H1 (cell line): ENCODE measurements at regions not wholly inside any gene's neighbourhood (a gene's known extent, or its start where the extent isn't known, plus 50 kb on each side); places are given as distances from the start of the nearest gene placed in this dataset. TPM values are rescaled to one million over a fixed set of nuclear protein-coding genes. Genes with fewer than 3 reads are reported as not detected.

Experiments
- microRNA counts: library from miRNA; unstranded; fragments of <30 nt; microRNA quantifications from one replicate; lab custom pipeline; 2015
- microRNA-seq, 2 experiments: library from miRNA; unstranded; fragments of <30 nt; microRNA quantifications; one replicate each; pipeline versions ENCODE4 to v1.2.0, GENCODE V29; 2016 to 2020; ENCODE audit warnings: borderline microRNAs expressed in 2 of 2, borderline number of aligned reads in 2 of 2, borderline replicate concordance in 1 of 2
- small RNA-seq: library from polyadenylated mRNA; stranded (forward); fragments of <200 nt; extraction: miRNeasy Mini kit (QIAGEN cat#:217004); gene quantifications from one replicate; pipeline ENCODE3, GENCODE V24; 2013; ENCODE audit not compliant: insufficient read depth

MicroRNA genes in the stretch of these regions (microRNA counts, 767-probe panel; counts per million panel counts)
- 879 counts per million, percentile 95 among the panel's probes with 10 or more counts for microRNA hsa-miR-1185-5p (lab: Ali Mortazavi, UCI)
- 879 counts per million, percentile 95 among the panel's probes with 10 or more counts for microRNA hsa-miR-1193 (lab: Ali Mortazavi, UCI)
- microRNA hsa-miR-1197 (lab: Ali Mortazavi, UCI) = 879 counts per million, percentile 95 among the panel's probes with 10 or more counts
- microRNA hsa-miR-134 (lab: Ali Mortazavi, UCI) = 879 counts per million, percentile 95 among the panel's probes with 10 or more counts
- microRNA hsa-miR-154-5p (lab: Ali Mortazavi, UCI) = 879 counts per million, percentile 95 among the panel's probes with 10 or more counts
- microRNA hsa-miR-299-3p (lab: Ali Mortazavi, UCI) = 879 counts per million, percentile 95 among the panel's probes with 10 or more counts
- microRNA hsa-miR-299-5p (lab: Ali Mortazavi, UCI) = 879 counts per million, percentile 95 among the panel's probes with 10 or more counts
- 879 counts per million, percentile 95 among the panel's probes with 10 or more counts for microRNA hsa-miR-300 (lab: Ali Mortazavi, UCI)
- microRNA hsa-miR-323a-3p (lab: Ali Mortazavi, UCI) = 879 counts per million, percentile 95 among the panel's probes with 10 or more counts
- microRNA hsa-miR-323a-5p (lab: Ali Mortazavi, UCI) = 879 counts per million, percentile 95 among the panel's probes with 10 or more counts
- 879 counts per million, percentile 95 among the panel's probes with 10 or more counts for microRNA hsa-miR-323b-3p (lab: Ali Mortazavi, UCI)
- microRNA hsa-miR-323b-5p (lab: Ali Mortazavi, UCI) = 879 counts per million, percentile 95 among the panel's probes with 10 or more counts
- 879 counts per million, percentile 95 among the panel's probes with 10 or more counts for microRNA hsa-miR-329 (lab: Ali Mortazavi, UCI)
- microRNA hsa-miR-369-3p (lab: Ali Mortazavi, UCI) = 879 counts per million, percentile 95 among the panel's probes with 10 or more counts
- 879 counts per million, percentile 95 among the panel's probes with 10 or more counts for microRNA hsa-miR-369-5p (lab: Ali Mortazavi, UCI)
- microRNA hsa-miR-376a-3p (lab: Ali Mortazavi, UCI) = 879 counts per million, percentile 95 among the panel's probes with 10 or more counts
- 879 counts per million, percentile 95 among the panel's probes with 10 or more counts for microRNA hsa-miR-376b (lab: Ali Mortazavi, UCI)
- 879 counts per million, percentile 95 among the panel's probes with 10 or more counts for microRNA hsa-miR-376c (lab: Ali Mortazavi, UCI)
- microRNA hsa-miR-377-3p (lab: Ali Mortazavi, UCI) = 879 counts per million, percentile 95 among the panel's probes with 10 or more counts
- microRNA hsa-miR-379-5p (lab: Ali Mortazavi, UCI) = 879 counts per million, percentile 95 among the panel's probes with 10 or more counts
- microRNA hsa-miR-380-3p (lab: Ali Mortazavi, UCI) = 879 counts per million, percentile 95 among the panel's probes with 10 or more counts
- microRNA hsa-miR-381 (lab: Ali Mortazavi, UCI) = 879 counts per million, percentile 95 among the panel's probes with 10 or more counts
- 879 counts per million, percentile 95 among the panel's probes with 10 or more counts for microRNA hsa-miR-382-5p (lab: Ali Mortazavi, UCI)
- microRNA hsa-miR-409-3p (lab: Ali Mortazavi, UCI) = 879 counts per million, percentile 95 among the panel's probes with 10 or more counts
- 879 counts per million, percentile 95 among the panel's probes with 10 or more counts for microRNA hsa-miR-409-5p (lab: Ali Mortazavi, UCI)
- 879 counts per million, percentile 95 among the panel's probes with 10 or more counts for microRNA hsa-miR-410 (lab: Ali Mortazavi, UCI)
- 879 counts per million, percentile 95 among the panel's probes with 10 or more counts for microRNA hsa-miR-411-5p (lab: Ali Mortazavi, UCI)
- 879 counts per million, percentile 95 among the panel's probes with 10 or more counts for microRNA hsa-miR-412 (lab: Ali Mortazavi, UCI)
- microRNA hsa-miR-485-3p (lab: Ali Mortazavi, UCI) = 879 counts per million, percentile 95 among the panel's probes with 10 or more counts
- microRNA hsa-miR-485-5p (lab: Ali Mortazavi, UCI) = 879 counts per million, percentile 95 among the panel's probes with 10 or more counts
- 879 counts per million, percentile 95 among the panel's probes with 10 or more counts for microRNA hsa-miR-487a (lab: Ali Mortazavi, UCI)
- 879 counts per million, percentile 95 among the panel's probes with 10 or more counts for microRNA hsa-miR-487b (lab: Ali Mortazavi, UCI)
- 879 counts per million, percentile 95 among the panel's probes with 10 or more counts for microRNA hsa-miR-494 (lab: Ali Mortazavi, UCI)
- microRNA hsa-miR-495 (lab: Ali Mortazavi, UCI) = 879 counts per million, percentile 95 among the panel's probes with 10 or more counts
- microRNA hsa-miR-496 (lab: Ali Mortazavi, UCI) = 879 counts per million, percentile 95 among the panel's probes with 10 or more counts
- 879 counts per million, percentile 95 among the panel's probes with 10 or more counts for microRNA hsa-miR-539-5p (lab: Ali Mortazavi, UCI)
- microRNA hsa-miR-541-3p (lab: Ali Mortazavi, UCI) = 879 counts per million, percentile 95 among the panel's probes with 10 or more counts
- 879 counts per million, percentile 95 among the panel's probes with 10 or more counts for microRNA hsa-miR-543 (lab: Ali Mortazavi, UCI)
- microRNA hsa-miR-544a (lab: Ali Mortazavi, UCI) = 879 counts per million, percentile 95 among the panel's probes with 10 or more counts
- microRNA hsa-miR-654-3p (lab: Ali Mortazavi, UCI) = 879 counts per million, percentile 95 among the panel's probes with 10 or more counts
- microRNA hsa-miR-654-5p (lab: Ali Mortazavi, UCI) = 879 counts per million, percentile 95 among the panel's probes with 10 or more counts
- 879 counts per million, percentile 95 among the panel's probes with 10 or more counts for microRNA hsa-miR-655 (lab: Ali Mortazavi, UCI)
- 879 counts per million, percentile 95 among the panel's probes with 10 or more counts for microRNA hsa-miR-656 (lab: Ali Mortazavi, UCI)
- microRNA hsa-miR-668 (lab: Ali Mortazavi, UCI) = 879 counts per million, percentile 95 among the panel's probes with 10 or more counts
- 879 counts per million, percentile 95 among the panel's probes with 10 or more counts for microRNA hsa-miR-758 (lab: Ali Mortazavi, UCI)
- 879 counts per million, percentile 95 among the panel's probes with 10 or more counts for microRNA hsa-miR-889 (lab: Ali Mortazavi, UCI)

Small RNA genes lying in the stretch of these regions (microRNA-seq; reads per million reads assigned to microRNA genes)
- gene MIR1185-1 (0.20 to 0.92 reads per million in 2 experiments), gene MIR1185-2 (0 reads per million in 2 experiments), gene MIR1193 (0 reads per million in 2 experiments), gene MIR1197 (0 reads per million in 2 experiments), gene MIR134 (0.20 to 0.23 reads per million in 2 experiments), gene MIR154 (1.4 to 2.4 reads per million in 2 experiments), gene MIR299 (0 to 0.61 reads per million in 2 experiments), gene MIR300 (0 reads per million in 2 experiments), gene MIR323A (0 to 1.4 reads per million in 2 experiments), gene MIR323B (0 to 0.41 reads per million in 2 experiments), gene MIR329-1 (0 reads per million in 2 experiments), gene MIR329-2 (0 reads per million in 2 experiments), gene MIR369 (0.23 to 1.0 reads per million in 2 experiments), gene MIR376A1 (0 reads per million in 2 experiments), gene MIR376A2 (0 reads per million in 2 experiments), gene MIR376B (0.23 to 0.61 reads per million in 2 experiments), gene MIR376C (1.8 to 3.7 reads per million in 2 experiments), gene MIR377 (0 to 0.20 reads per million in 2 experiments), gene MIR379 (0.23 to 4.5 reads per million in 2 experiments), gene MIR380 (0 reads per million in 2 experiments), gene MIR381 (0.23 to 0.61 reads per million in 2 experiments), gene MIR382 (0.23 to 3.0 reads per million in 2 experiments), gene MIR409 (2.3 to 7.7 reads per million in 2 experiments), gene MIR411 (1.6 to 7.9 reads per million in 2 experiments), gene MIR412 (0 reads per million in 2 experiments), gene MIR485 (0 to 0.20 reads per million in 2 experiments), gene MIR487A (0 to 0.81 reads per million in 2 experiments), gene MIR487B (1.6 to 8.3 reads per million in 2 experiments), gene MIR494 (0.92 to 1.0 reads per million in 2 experiments), gene MIR495 (0 to 0.61 reads per million in 2 experiments), gene MIR496 (0 reads per million in 2 experiments), gene MIR539 (0 reads per million in 2 experiments), gene MIR541 (0 to 0.41 reads per million in 2 experiments), gene MIR543 (0 reads per million in 2 experiments), gene MIR544A (0 reads per million in 2 experiments), gene MIR654 (0.23 to 1.4 reads per million in 2 experiments), gene MIR655 (0 reads per million in 2 experiments), gene MIR656 (0 reads per million in 2 experiments), gene MIR668 (0 reads per million in 2 experiments), gene MIR758 (0 reads per million in 2 experiments), gene MIR889 (0.23 to 1.4 reads per million in 2 experiments)

Small RNA genes lying in the stretch of these regions (small RNA-seq; reads per million reads assigned to genes)
- gene MIR1185-1 (12.5 reads per million, percentile 86 among the genes with 10 or more reads in this experiment), gene MIR1185-2 (1.7 reads per million, percentile 6 among the genes with 10 or more reads in this experiment), gene MIR1193 (not detected), gene MIR1197 (3.1 reads per million, percentile 39 among the genes with 10 or more reads in this experiment), gene MIR134 (26.6 reads per million, percentile 94 among the genes with 10 or more reads in this experiment), gene MIR154 (4.1 reads per million, percentile 53 among the genes with 10 or more reads in this experiment), gene MIR299 (12.5 reads per million, percentile 86 among the genes with 10 or more reads in this experiment), gene MIR300 (not detected), gene MIR323A (26.4 reads per million, percentile 94 among the genes with 10 or more reads in this experiment), gene MIR323B (8.1 reads per million, percentile 77 among the genes with 10 or more reads in this experiment), gene MIR329-1 (not detected), gene MIR329-2 (not detected), gene MIR369 (20.9 reads per million, percentile 92 among the genes with 10 or more reads in this experiment), gene MIR377 (8.4 reads per million, percentile 78 among the genes with 10 or more reads in this experiment), gene MIR379 (11.3 reads per million, percentile 84 among the genes with 10 or more reads in this experiment), gene MIR380 (8.7 reads per million, percentile 79 among the genes with 10 or more reads in this experiment), gene MIR381 (97.1 reads per million, percentile 97 among the genes with 10 or more reads in this experiment), gene MIR409 (394 reads per million, percentile 99 among the genes with 10 or more reads in this experiment), gene MIR411 (318 reads per million, percentile 98 among the genes with 10 or more reads in this experiment), gene MIR412 (1.0 reads per million), gene MIR485 (6.7 reads per million, percentile 72 among the genes with 10 or more reads in this experiment), gene MIR487A (14.6 reads per million, percentile 88 among the genes with 10 or more reads in this experiment), gene MIR487B (36.0 reads per million, percentile 95 among the genes with 10 or more reads in this experiment), gene MIR494 (17.3 reads per million, percentile 90 among the genes with 10 or more reads in this experiment), gene MIR495 (5.0 reads per million, percentile 61 among the genes with 10 or more reads in this experiment), gene MIR496 (1.2 reads per million), gene MIR539 (11.7 reads per million, percentile 85 among the genes with 10 or more reads in this experiment), gene MIR541 (3.1 reads per million, percentile 39 among the genes with 10 or more reads in this experiment), gene MIR543 (14.6 reads per million, percentile 88 among the genes with 10 or more reads in this experiment), gene MIR544A (not detected), gene MIR654 (345 reads per million, percentile 99 among the genes with 10 or more reads in this experiment), gene MIR655 (not detected), gene MIR656 (5.7 reads per million, percentile 66 among the genes with 10 or more reads in this experiment), gene MIR668 (not detected), gene MIR758 (43.2 reads per million, percentile 96 among the genes with 10 or more reads in this experiment), gene MIR889 (91.9 reads per million, percentile 97 among the genes with 10 or more reads in this experiment), gene RF00012 (not detected), gene RF00181 (not detected), gene SNORD114-10 (2.6 reads per million, percentile 30 among the genes with 10 or more reads in this experiment), gene SNORD114-11 (not detected), gene SNORD114-12 (1.7 reads per million, percentile 6 among the genes with 10 or more reads in this experiment), gene SNORD114-13 (not detected), gene SNORD114-14 (1.0 reads per million), gene SNORD114-15 (7.5 reads per million, percentile 75 among the genes with 10 or more reads in this experiment), gene SNORD114-16 (not detected), gene SNORD114-17 (3.1 reads per million, percentile 39 among the genes with 10 or more reads in this experiment), gene SNORD114-18 (not detected), gene SNORD114-19 (not detected), gene SNORD114-20 (1.0 reads per million), gene SNORD114-21 (3.9 reads per million, percentile 51 among the genes with 10 or more reads in this experiment), gene SNORD114-22 (59.7 reads per million, percentile 97 among the genes with 10 or more reads in this experiment), gene SNORD114-23 (0.86 reads per million), gene SNORD114-24 (103 reads per million, percentile 97 among the genes with 10 or more reads in this experiment), gene SNORD114-25 (0.69 reads per million), gene SNORD114-26 (not detected), gene SNORD114-27 (not detected), gene SNORD114-28 (0.51 reads per million), gene SNORD114-29 (not detected), gene SNORD114-30 (not detected), gene SNORD114-31 (not detected), gene SNORD114-5 (not detected), gene SNORD114-6 (not detected), gene SNORD114-7 (not detected), gene SNORD114-9 (29.8 reads per million, percentile 94 among the genes with 10 or more reads in this experiment)
